SK-N-MC (cell line): ENCODE measurements at regions not wholly inside any gene's neighbourhood (a gene's known extent, or its start where the extent isn't known, plus 50 kb on each side); places are given as distances from the start of the nearest gene placed in this dataset.

Experiments used
- DNase-seq: peaks from one replicate; pipeline ENCODE4 v3.0.0-alpha.2; 2011; ENCODE audit warnings: low read depth, low spot score
- H3K27ac ChIP-seq: fragments of 200-600 bp; sonication (generic); 2 replicates; pipeline ENCODE4 v1.5.1; 2016; ENCODE audit warnings: mixed run types
- H3K36me3 ChIP-seq: fragments of 200-600 bp; sonication (generic); 2 replicates; pipeline ENCODE4 v1.6.1; 2017; ENCODE audit warnings: antibody characterized with exemption, low read length, mixed read lengths; ENCODE audit not compliant: insufficient read depth
- H3K4me3 ChIP-seq: fragments of 200-600 bp; sonication (generic); 2 replicates; pipeline ENCODE4 v1.5.1; 2016
- H3K9ac ChIP-seq: fragments of 200-600 bp; sonication (generic); 2 replicates; pipeline ENCODE4 v1.8.0; 2017; ENCODE audit warnings: mixed run types, mixed read lengths; ENCODE audit not compliant: insufficient read length
- H3K9me3 ChIP-seq: fragments of 200-600 bp; sonication (generic); 2 replicates; pipeline ENCODE4 v1.6.1; 2017; ENCODE audit warnings: low read depth, mild to moderate bottlenecking, antibody characterized with exemption, low read length, moderate library complexity, mixed read lengths
- EZH2 ChIP-seq: fragments of 200-600 bp; sonication (generic); IDR thresholded peaks from one replicate; pipeline ENCODE4 v1.6.1; 2017; ENCODE audit warnings: antibody characterized with exemption
- FOXP2 ChIP-seq: optimal IDR thresholded peaks from 2 replicates; pipeline ENCODE3; 2011; ENCODE audit warnings: mild to moderate bottlenecking, moderate library complexity; ENCODE audit not compliant: insufficient read depth; ENCODE audit errors: extremely low read length, control extremely low read depth
- POLR2AphosphoS5 ChIP-seq: IDR thresholded peaks from 2 replicates; pipeline ENCODE4 v1.6.1; 2012; ENCODE audit warnings: mild to moderate bottlenecking, low read depth, low read length, borderline replicate concordance

- DNase-seq = no peak
- Histone ChIP-seq H3K36me3 (no peaks in the 10 kb centered on the region), H3K27ac (no peak overlapping the region), H3K9ac (no peak overlapping the region), H3K4me3 (no peak overlapping the region), H3K9me3 (no peaks in the 10 kb centered on the region)
- TF ChIP-seq FOXP2 (no peak), EZH2 (no peak), POLR2AphosphoS5 (no peak)
Observed at GRCh38 chr11:80694385-80694784, 1253.6 kb upstream of the TENM4 start.

- TF ChIP-seq EZH2 (no peak), POLR2AphosphoS5 (no peak), FOXP2 (no peak)
- Histone ChIP-seq H3K27ac (no peak overlapping the region), H3K9ac (no peak overlapping the region), H3K4me3 (no peak overlapping the region), H3K9me3 (no peaks in the 10 kb centered on the region), H3K36me3 (no peaks in the 10 kb centered on the region)
- no peak for DNase-seq
Observed at GRCh38 chr11:80687941-80688340, 1247.1 kb upstream of the TENM4 start.

- Histone ChIP-seq H3K27ac (no peak overlapping the region), H3K9ac (no peak overlapping the region), H3K9me3 (no peaks in the 10 kb centered on the region), H3K4me3 (no peak overlapping the region), H3K36me3 (no peaks in the 10 kb centered on the region)
- DNase-seq = no peak
- TF ChIP-seq FOXP2 = no peak
- TF ChIP-seq POLR2AphosphoS5 = no peak
- TF ChIP-seq EZH2 = no peak
Observed at GRCh38 chr11:80686889-80687288, 1246.1 kb upstream of the TENM4 start.

- no peak overlapping the region for H3K27ac ChIP-seq
- H3K4me3 ChIP-seq = no peak overlapping the region
- TF ChIP-seq FOXP2 (no peak), POLR2AphosphoS5 (no peak), EZH2 (no peak)
- DNase-seq = no peak
- H3K9ac ChIP-seq = no peak overlapping the region
- no peaks in the 10 kb centered on the region for H3K9me3 ChIP-seq
- no peaks in the 10 kb centered on the region for H3K36me3 ChIP-seq
Observed at GRCh38 chr11:80673566-80673965, 1232.7 kb upstream of the TENM4 start.

- no peak overlapping the region for H3K27ac ChIP-seq
- H3K4me3 ChIP-seq = no peak overlapping the region
- H3K9me3 ChIP-seq = no peaks in the 10 kb centered on the region
- H3K36me3 ChIP-seq = no peaks in the 10 kb centered on the region
- TF ChIP-seq EZH2 (no peak), FOXP2 (no peak), POLR2AphosphoS5 (no peak)
- DNase-seq = no peak
- no peak overlapping the region for H3K9ac ChIP-seq
Observed at GRCh38 chr11:80669620-80670019, 1228.8 kb upstream of the TENM4 start.

- no peak overlapping the region for H3K4me3 ChIP-seq
- TF ChIP-seq FOXP2 (no peak), EZH2 (no peak), POLR2AphosphoS5 (no peak)
- no peak overlapping the region for H3K9ac ChIP-seq
- no peaks in the 10 kb centered on the region for H3K36me3 ChIP-seq
- no peaks in the 10 kb centered on the region for H3K9me3 ChIP-seq
- no peak overlapping the region for H3K27ac ChIP-seq
- no peak for DNase-seq
Observed at GRCh38 chr11:80668039-80668438, 1227.2 kb upstream of the TENM4 start.

GRCh38 chr11:80655834-80656233 is 1215.0 kb upstream of the TENM4 start:
- TF ChIP-seq EZH2 = no peak
- TF ChIP-seq FOXP2 = no peak
- TF ChIP-seq POLR2AphosphoS5 = no peak

GRCh38 chr11:80650966-80651365 is 1210.1 kb upstream of the TENM4 start:
- no peak for DNase-seq
- Histone ChIP-seq H3K36me3 (no peaks in the 10 kb centered on the region), H3K4me3 (no peak overlapping the region), H3K9me3 (no peaks in the 10 kb centered on the region), H3K9ac (no peak overlapping the region), H3K27ac (no peak overlapping the region)
- no peak for TF ChIP-seq POLR2AphosphoS5
- TF ChIP-seq EZH2 = no peak
- no peak for TF ChIP-seq FOXP2

More at GRCh38 chr11:80655834-80656233, 1215.0 kb upstream of the TENM4 start:
- Histone ChIP-seq H3K27ac (no peak overlapping the region), H3K36me3 (no peaks in the 10 kb centered on the region), H3K9me3 (no peaks in the 10 kb centered on the region), H3K9ac (no peak overlapping the region), H3K4me3 (no peak overlapping the region)
- DNase-seq = no peak

- Histone ChIP-seq H3K27ac (no peak overlapping the region), H3K9ac (no peak overlapping the region), H3K9me3 (no peaks in the 10 kb centered on the region), H3K4me3 (no peak overlapping the region), H3K36me3 (no peaks in the 10 kb centered on the region)
- DNase-seq = no peak
- TF ChIP-seq FOXP2 = no peak
- no peak for TF ChIP-seq POLR2AphosphoS5
- no peak for TF ChIP-seq EZH2
Observed at GRCh38 chr11:80649186-80649585, 1208.4 kb upstream of the TENM4 start.
